HFF-Myc (cell line): ENCODE measurements at regions not wholly inside any gene's neighbourhood (a gene's known extent, or its start where the extent isn't known, plus 50 kb on each side); places are given as distances from the start of the nearest gene placed in this dataset.

Experiments
- DNase-seq: peaks from one replicate; pipeline ENCODE4 v3.0.0-alpha.2; 2011; ENCODE audit warnings: low read depth; ENCODE audit errors: extremely low read depth
- H3K4me3 ChIP-seq: replicated peaks from 2 replicates; pipeline ENCODE4 v1.5.1; 2011; ENCODE audit warnings: low read depth, mild to moderate bottlenecking, control low read depth, low read length
- TF ChIP-seq, protein P1 (sequence below): IDR thresholded peaks from 2 replicates; pipeline ENCODE4 v1.5.1; 2012; ENCODE audit warnings: mild to moderate bottlenecking, low read depth, low read length, control low read depth; ENCODE audit errors: missing control alignments

DNA sequence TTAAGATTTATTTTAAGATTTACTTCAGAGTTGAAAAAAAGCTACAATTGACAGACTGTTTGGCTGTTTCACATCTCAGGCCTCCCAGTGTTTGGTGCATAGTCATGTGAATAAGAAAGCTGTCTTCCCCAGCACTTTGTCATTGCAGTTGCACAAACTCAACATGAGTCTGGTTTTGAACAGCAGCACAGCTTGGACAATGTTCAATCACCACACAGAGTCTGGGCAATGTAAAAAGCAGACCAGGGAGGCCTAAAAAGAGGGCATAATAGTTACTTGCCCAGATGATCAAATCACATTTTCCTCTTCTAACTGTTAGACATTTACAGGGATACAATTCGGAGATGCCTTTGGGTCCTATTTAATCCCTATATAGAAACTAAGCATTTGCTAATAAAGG lies 1055.0 kb downstream of the RPA4 start:
- TF ChIP-seq, protein P1, sequence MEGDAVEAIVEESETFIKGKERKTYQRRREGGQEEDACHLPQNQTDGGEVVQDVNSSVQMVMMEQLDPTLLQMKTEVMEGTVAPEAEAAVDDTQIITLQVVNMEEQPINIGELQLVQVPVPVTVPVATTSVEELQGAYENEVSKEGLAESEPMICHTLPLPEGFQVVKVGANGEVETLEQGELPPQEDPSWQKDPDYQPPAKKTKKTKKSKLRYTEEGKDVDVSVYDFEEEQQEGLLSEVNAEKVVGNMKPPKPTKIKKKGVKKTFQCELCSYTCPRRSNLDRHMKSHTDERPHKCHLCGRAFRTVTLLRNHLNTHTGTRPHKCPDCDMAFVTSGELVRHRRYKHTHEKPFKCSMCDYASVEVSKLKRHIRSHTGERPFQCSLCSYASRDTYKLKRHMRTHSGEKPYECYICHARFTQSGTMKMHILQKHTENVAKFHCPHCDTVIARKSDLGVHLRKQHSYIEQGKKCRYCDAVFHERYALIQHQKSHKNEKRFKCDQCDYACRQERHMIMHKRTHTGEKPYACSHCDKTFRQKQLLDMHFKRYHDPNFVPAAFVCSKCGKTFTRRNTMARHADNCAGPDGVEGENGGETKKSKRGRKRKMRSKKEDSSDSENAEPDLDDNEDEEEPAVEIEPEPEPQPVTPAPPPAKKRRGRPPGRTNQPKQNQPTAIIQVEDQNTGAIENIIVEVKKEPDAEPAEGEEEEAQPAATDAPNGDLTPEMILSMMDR: no peak
- no peak overlapping the region for H3K4me3 ChIP-seq
- no peak for DNase-seq

DNA sequence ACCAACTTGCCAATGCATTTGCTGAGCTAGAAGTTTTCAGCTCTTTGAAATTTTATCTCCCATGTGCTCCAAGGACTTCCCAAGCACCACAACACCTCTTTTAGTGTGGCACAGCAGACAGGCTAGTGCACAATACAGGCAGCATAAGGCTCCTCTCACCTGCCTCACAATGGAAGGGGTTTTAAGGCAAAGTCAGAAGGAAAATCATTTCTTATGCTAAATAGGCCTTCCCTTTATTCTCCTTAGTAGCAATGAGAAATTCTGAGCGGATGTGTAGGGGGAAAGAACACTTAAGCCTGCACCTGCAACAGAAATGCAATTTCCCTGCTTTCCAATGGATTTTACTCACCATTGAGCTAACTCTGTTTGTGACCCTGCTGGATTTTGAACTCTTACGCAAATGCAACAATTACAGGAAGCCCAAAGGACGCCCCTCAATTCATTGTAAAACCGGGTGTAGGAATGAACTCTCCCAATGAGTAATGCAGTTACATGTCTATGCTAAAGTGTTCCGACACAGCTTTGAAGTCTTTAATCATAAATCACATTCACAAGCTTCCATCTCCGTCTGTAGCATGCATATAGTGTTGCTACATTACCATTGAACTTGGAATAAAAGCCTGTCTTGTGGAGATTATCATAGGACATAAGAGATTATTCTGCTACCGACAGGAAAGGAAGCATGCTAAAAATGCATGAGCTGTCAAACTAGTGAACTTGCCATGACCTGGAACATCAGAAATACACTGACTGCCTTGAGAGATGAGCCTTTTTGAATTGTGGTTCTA lies 1084.9 kb downstream of the RPA4 start:
- TF ChIP-seq, protein P1: no peak
- no peak overlapping the region for H3K4me3 ChIP-seq
- no peak for DNase-seq

DNA sequence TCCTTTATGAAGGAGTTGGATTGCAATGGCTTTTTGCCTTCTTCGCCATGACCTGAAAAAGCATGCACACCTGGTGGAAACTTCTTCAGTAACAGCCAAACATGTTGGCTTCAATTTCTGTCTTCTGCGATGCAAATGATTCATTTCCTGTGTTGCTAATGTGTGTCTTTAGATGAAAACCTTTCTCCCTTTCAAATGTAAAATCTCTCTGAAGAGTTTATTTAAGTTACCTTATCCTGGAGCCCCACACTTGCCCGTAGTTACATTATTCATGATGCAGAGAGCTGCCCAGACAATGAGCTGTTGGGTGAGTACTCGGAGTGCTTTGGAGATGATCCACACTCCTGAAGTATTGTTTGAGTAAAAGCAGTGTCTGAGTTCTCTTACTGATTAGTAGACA lies 1100.9 kb downstream of the RPA4 start:
- TF ChIP-seq, protein P1: no peak
- DNase-seq: no peak
- H3K4me3 ChIP-seq: no peak overlapping the region

DNA sequence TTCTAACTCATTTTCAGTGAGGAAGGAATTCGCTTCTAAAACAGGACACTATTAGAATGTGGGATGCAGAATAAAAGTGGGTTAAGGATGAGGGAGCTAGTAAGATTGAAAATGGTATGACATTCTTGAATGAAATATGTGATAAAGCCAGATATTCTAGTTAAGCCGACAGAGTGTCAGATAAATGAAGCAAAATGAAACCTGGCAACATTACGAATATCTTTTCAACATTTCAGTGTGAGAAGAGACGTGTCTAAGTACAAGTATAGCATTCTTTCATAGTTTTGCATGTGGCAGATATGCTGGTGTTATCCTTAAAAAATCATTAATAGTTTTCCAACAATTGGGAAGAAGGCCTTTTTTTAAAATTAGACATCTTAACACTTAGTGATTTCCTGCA lies 1101.4 kb downstream of the RPA4 start:
- no peak overlapping the region for H3K4me3 ChIP-seq
- no peak for DNase-seq

DNA sequence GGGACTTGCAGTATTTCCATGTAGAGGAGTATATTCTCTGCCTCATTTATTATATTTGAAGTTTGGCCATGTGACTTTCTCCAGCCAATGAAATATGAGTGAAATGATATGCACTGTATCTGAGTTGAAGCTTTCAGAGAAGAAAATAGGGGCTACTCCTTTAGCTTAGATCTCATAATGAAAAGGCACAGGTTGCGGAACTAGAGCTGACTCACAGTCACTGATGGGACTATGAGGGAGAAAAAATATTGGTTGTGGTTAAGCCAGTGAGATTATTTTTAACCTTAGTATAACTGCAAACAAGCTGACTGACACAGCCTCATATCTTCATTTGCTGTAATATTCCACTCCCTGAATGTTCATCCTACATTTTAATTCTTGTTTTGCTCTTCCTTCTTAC lies 1104.3 kb downstream of the RPA4 start:
- TF ChIP-seq, protein P1: no peak
- no peak overlapping the region for H3K4me3 ChIP-seq
- DNase-seq: no peak

More for the DNA sequence above, 1101.4 kb downstream of the RPA4 start:
- TF ChIP-seq, protein P1: no peak

DNA sequence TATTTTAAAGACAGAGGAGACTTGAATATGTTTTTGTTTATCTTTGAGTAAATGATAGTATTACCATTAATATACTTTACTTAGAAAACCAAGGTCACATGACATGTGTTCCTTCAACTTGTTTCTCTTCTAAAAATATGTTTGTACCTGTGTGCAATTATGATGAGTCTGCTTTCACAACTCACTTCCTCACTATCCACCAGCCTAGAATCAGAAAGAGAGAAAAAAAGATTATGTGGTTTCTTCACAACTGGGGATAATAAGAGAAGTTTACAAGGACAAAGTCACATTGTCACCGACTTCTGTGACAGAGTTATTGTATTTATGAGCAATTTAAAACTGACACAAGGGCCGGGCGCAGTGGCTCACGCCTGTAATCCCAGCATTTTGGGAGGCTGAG lies 1112.1 kb downstream of the RPA4 start:
- TF ChIP-seq, protein P1: no peak
- H3K4me3 ChIP-seq: no peak overlapping the region
- no peak for DNase-seq

DNA sequence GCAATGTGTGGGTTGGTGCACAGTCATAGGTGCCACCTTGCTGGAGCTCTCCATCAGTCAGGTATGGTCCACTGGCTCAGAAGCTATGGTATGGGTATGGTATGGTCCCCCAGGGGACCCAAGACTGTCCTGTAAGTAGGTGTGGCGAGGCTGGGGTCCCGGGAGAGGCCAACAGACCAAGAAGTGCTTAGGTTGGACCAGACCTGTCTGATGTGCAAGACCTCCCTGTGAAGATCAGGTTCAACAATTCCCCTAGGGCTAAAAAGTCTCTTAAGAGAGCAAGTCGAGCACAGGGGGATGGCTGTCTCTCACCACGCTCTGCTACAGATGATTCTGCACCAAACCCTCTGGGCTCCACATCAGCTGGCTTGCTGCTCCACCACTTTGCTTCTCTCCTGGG lies 1145.0 kb downstream of the RPA4 start:
- no peak overlapping the region for H3K4me3 ChIP-seq
- TF ChIP-seq, protein P1: no peak
- DNase-seq: no peak
